Adipocyte (in vitro differentiated cells): ENCODE measurements at regions not wholly inside any gene's neighbourhood (a gene's known extent, or its start where the extent isn't known, plus 50 kb on each side); places are given as distances from the start of the nearest gene placed in this dataset.
"Not testable (repeated sequence)": the region's sequence is repeated elsewhere in the genome, so short reads cannot be mapped to it uniquely, and the experiment has no call there.

ENCODE experiments used
- DNase-seq: peaks from one replicate; pipeline ENCODE4 v3.0.0-alpha.2; 2015; ENCODE audit warnings: low read depth
- H3K27me3 ChIP-seq: replicated peaks from 2 replicates; pipeline ENCODE4 v1.7.0; 2013; ENCODE audit warnings: mild to moderate bottlenecking, low read length, moderate library complexity; ENCODE audit not compliant: control insufficient read depth, insufficient read depth
- H3K36me3 ChIP-seq: 2 replicates; pipeline ENCODE4 v1.7.0; 2013; ENCODE audit warnings: low read length, mild to moderate bottlenecking, moderate library complexity; ENCODE audit not compliant: control insufficient read depth, insufficient read depth, severe bottlenecking
- H3K4me1 ChIP-seq: 2 replicates; pipeline ENCODE4 v1.7.0; 2013; ENCODE audit warnings: mild to moderate bottlenecking, low read length, moderate library complexity; ENCODE audit not compliant: control insufficient read depth, insufficient read depth
- H3K4me3 ChIP-seq: 2 replicates; pipeline ENCODE4 v1.7.0; 2013; ENCODE audit warnings: mild to moderate bottlenecking, low read length, moderate library complexity
- H3K9ac ChIP-seq: 2 replicates; pipeline ENCODE4 v1.7.0; 2013; ENCODE audit warnings: mild to moderate bottlenecking, low read length, moderate library complexity
- H3K9me3 ChIP-seq: 2 replicates; pipeline ENCODE4 v1.7.0; 2013; ENCODE audit warnings: mild to moderate bottlenecking, low read length, moderate library complexity; ENCODE audit not compliant: control insufficient read depth

GRCh38 chr1:243968413-243968812 lies 82.7 kb upstream of the ZBTB18 start:
- Histone ChIP-seq H3K27me3 (peaks cover 8% of the 10 kb centered on the region), H3K9ac (no peak overlapping the region), H3K9me3 (no peaks in the 10 kb centered on the region), H3K36me3 (no peaks in the 10 kb centered on the region), H3K4me1 (no peaks in the 10 kb centered on the region), H3K4me3 (no peak overlapping the region)
- peak; percentile 7 for DNase-seq

DNA sequence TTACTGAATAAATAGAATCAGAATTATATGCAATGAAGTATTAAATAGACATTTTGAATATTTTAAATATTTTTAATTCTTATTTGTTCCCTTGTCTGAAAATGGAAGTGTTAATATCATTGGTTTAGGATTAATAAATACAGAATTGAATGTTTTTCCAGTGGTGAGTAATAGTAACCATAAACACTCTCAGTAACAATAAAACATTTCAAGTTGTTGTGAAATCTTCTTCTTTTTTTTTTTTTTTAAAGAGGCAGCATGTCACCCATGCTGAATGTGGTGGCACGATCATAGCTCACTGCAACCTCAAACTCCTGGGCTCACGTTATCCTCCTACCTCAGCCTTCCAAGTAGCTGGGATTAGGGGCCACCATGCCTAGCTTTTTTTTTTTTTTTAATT lies 86.2 kb upstream of the ZBTB18 start:
- DNase-seq, result peak; percentile 28

GRCh38 chr1:243963571-243963970 lies 87.5 kb upstream of the ZBTB18 start:
- Histone ChIP-seq H3K36me3 (no peaks in the 10 kb centered on the region), H3K27me3 (no peaks in the 10 kb centered on the region), H3K9ac (no peak overlapping the region), H3K4me1 (no peaks in the 10 kb centered on the region), H3K9me3 (no peaks in the 10 kb centered on the region), H3K4me3 (no peak overlapping the region)
- no peak for DNase-seq

More for the DNA sequence above, 86.2 kb upstream of the ZBTB18 start:
- no peaks in the 10 kb centered on the region for H3K36me3 ChIP-seq
- no peaks in the 10 kb centered on the region for H3K27me3 ChIP-seq
- no peak overlapping the region for H3K9ac ChIP-seq
- H3K9me3 ChIP-seq, result no peaks in the 10 kb centered on the region
- H3K4me3 ChIP-seq, result no peak overlapping the region
- H3K4me1 ChIP-seq, result no peaks in the 10 kb centered on the region

DNA sequence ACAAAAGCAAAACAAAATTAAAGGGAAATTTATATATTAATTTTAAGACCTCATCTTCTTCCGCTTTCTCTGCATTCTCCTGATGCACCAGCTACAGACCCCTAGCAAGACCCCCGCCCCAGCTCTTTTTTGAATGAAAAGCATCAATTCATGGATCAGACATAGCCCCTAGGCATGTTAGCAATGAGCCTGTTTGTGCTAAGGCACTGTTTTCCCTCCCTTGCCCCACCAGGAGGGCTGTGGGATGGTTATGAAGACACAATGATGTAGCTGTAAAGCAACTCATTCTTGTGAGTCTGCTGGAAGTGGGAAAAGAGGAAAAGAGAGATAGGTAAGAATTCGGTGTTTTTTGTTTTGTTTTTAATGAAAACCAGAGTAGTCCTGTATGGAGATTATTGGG lies 88.5 kb upstream of the ZBTB18 start:
- Histone ChIP-seq H3K9me3 (no peaks in the 10 kb centered on the region), H3K4me1 (no peaks in the 10 kb centered on the region), H3K27me3 (no peaks in the 10 kb centered on the region), H3K9ac (no peak overlapping the region), H3K36me3 (no peaks in the 10 kb centered on the region), H3K4me3 (no peak overlapping the region)
- DNase-seq, result no peak

- Histone ChIP-seq H3K27me3 (no peaks in the 10 kb centered on the region), H3K9me3 (no peaks in the 10 kb centered on the region), H3K4me3 (no peak overlapping the region)
Observed at GRCh38 chr1:243959998-243960397, 91.1 kb upstream of the ZBTB18 start.

GRCh38 chr1:243957141-243957540 lies 93.9 kb upstream of the ZBTB18 start:
- no peaks in the 10 kb centered on the region for H3K27me3 ChIP-seq
- no peaks in the 10 kb centered on the region for H3K4me1 ChIP-seq
- DNase-seq, result no peak
- H3K4me3 ChIP-seq, result no peak overlapping the region
- no peaks in the 10 kb centered on the region for H3K9me3 ChIP-seq
- H3K36me3 ChIP-seq, result no peaks in the 10 kb centered on the region
- no peak overlapping the region for H3K9ac ChIP-seq

More at GRCh38 chr1:243959998-243960397, 91.1 kb upstream of the ZBTB18 start:
- DNase-seq, result no peak
- Histone ChIP-seq H3K36me3 (no peaks in the 10 kb centered on the region), H3K9ac (no peak overlapping the region), H3K4me1 (no peaks in the 10 kb centered on the region)

- Histone ChIP-seq H3K9me3 (no peaks in the 10 kb centered on the region), H3K9ac (no peak overlapping the region), H3K27me3 (no peaks in the 10 kb centered on the region), H3K4me3 (no peak overlapping the region), H3K36me3 (no peaks in the 10 kb centered on the region), H3K4me1 (no peaks in the 10 kb centered on the region)
- DNase-seq, result peak; percentile 42
Observed at GRCh38 chr1:243956450-243956849, 94.6 kb upstream of the ZBTB18 start.

DNA sequence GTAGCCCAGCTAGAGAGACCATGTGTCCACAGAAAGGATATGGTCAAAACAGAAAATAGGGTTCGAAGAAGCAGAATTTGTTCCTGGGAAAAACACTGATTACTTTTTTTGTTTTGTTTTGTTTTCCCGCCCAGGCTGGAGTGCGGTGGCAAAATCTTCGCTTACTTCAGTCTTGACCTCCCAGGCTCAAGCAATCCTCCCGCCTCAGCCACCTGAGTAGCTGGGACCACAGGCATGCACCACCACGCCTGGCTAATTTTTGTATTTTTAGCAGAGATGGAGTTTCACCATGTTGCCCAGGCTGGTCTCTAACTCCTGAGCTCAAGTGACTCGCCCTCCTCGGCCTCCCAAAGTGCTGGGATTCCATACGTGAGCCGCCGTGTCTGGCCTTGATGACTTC lies 99.9 kb upstream of the ZBTB18 start:
- not testable (repeated sequence) for H3K27me3 ChIP-seq, H3K4me3 ChIP-seq, H3K36me3 ChIP-seq, H3K9ac ChIP-seq, H3K9me3 ChIP-seq, H3K4me1 ChIP-seq, DNase-seq

- DNase-seq, result peak; percentile 82
- H3K9me3 ChIP-seq, result no peaks in the 10 kb centered on the region
- H3K27me3 ChIP-seq, result no peaks in the 10 kb centered on the region
- H3K9ac ChIP-seq, result no peak overlapping the region
- no peak overlapping the region for H3K4me3 ChIP-seq
- H3K4me1 ChIP-seq, result peaks cover 8% of the 10 kb centered on the region
- no peaks in the 10 kb centered on the region for H3K36me3 ChIP-seq
Observed at GRCh38 chr1:243950166-243950565, 100.1 kb upstream of the AKT3 start.

- Histone ChIP-seq H3K36me3 (no peaks in the 10 kb centered on the region), H3K4me3 (no peak overlapping the region), H3K9me3 (no peaks in the 10 kb centered on the region), H3K9ac (no peak overlapping the region), H3K4me1 (peaks cover 8% of the 10 kb centered on the region), H3K27me3 (peaks cover 6% of the 10 kb centered on the region)
- no peak for DNase-seq
Observed at GRCh38 chr1:243946946-243947345, 96.9 kb upstream of the AKT3 start.

- peaks cover 7% of the 10 kb centered on the region for H3K27me3 ChIP-seq
Observed at GRCh38 chr1:243946253-243946652, 96.2 kb upstream of the AKT3 start.

GRCh38 chr1:243945727-243946126 lies 95.7 kb upstream of the AKT3 start:
- no peak for DNase-seq
- Histone ChIP-seq H3K36me3 (no peaks in the 10 kb centered on the region), H3K4me3 (no peak overlapping the region), H3K9me3 (no peaks in the 10 kb centered on the region), H3K9ac (no peak overlapping the region), H3K4me1 (peaks cover 8% of the 10 kb centered on the region), H3K27me3 (peaks cover 12% of the 10 kb centered on the region)

More at GRCh38 chr1:243946253-243946652, 96.2 kb upstream of the AKT3 start:
- Histone ChIP-seq H3K4me3 (no peak overlapping the region), H3K9ac (no peak overlapping the region), H3K4me1 (peaks cover 8% of the 10 kb centered on the region), H3K36me3 (no peaks in the 10 kb centered on the region), H3K9me3 (no peaks in the 10 kb centered on the region)
- no peak for DNase-seq
